ENCODE measurements at regions not wholly inside any gene's neighbourhood (a gene's known extent, or its start where the extent isn't known, plus 50 kb on each side); places are given as distances from the start of the nearest gene placed in this dataset.
A peak's percentile ranks its signal among the peaks of the same experiment; 100 is the strongest.

DNA sequence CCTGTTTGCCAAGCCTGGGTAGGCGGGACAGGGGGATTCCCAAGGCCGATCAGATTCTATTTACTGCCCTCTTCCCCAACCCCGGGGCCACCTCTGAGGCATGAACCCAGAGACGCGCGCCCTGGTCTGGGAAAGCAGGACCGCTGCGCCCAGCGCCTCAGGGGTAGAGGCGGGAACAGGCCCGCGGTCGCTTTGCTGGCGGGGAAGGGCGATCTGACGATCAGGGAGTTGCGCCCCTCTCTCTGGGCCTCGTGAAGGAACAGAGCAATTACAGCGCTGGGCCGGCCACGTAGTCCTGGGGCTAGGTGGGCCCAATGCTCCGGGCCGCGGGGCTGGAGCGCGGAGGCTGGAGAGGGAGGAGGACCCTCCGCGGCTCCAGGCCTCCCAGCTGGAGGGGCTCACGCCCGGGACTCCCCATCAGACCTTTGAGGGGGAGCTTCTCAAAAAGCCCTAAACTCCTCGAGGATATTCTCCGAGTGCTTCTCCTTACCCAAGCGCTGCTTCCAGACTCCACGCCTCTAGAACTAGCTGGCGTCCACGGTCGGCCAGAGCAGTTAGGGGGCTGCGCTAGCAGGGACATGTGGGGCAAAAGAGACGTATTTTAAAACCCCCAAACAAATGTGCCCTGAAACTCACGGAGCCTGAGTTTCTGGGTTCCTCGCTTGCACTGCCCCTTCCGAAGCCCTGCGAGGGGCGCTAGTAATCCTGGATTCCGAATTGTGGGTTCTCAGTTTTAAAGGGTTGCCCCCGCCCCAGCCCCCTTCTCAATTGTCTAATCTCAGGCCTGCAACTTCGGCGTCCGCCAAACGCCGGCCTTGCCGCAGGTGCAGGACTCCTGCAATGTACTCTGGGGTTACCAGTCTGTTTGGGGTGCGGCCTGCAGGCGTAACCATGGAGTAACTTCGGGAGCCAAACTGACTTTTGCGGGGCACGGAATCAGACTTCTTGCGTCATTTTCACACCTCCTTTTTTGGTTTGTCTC lies 57.6 kb downstream of the TMEM174 start:
- no peak for DNase-seq (ENCODE audit: low spot score)
- Histone ChIP-seq H3K27me3 (peaks cover 87% of the 10 kb centered on the region), H3K4me2 (peak overlapping the region; percentile 34)

DNA sequence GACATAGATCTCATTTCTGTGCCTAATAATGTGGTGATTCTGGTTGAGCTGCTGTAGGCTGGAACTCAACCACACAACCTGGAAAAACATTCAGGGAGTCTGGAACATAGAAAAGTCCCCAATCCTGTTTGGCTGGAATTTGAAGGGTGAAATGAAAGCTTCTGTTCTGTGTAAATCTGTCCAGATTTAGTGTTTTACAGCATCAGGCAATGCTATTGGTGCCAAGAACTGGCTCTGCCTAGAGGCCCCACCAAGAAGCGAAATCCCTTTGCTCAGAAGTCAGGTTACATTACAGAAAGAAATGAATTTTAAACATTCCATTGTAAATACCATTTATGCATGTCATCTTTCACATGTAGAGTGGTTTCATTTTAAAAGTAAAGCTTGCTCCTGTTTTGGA lies 56.3 kb downstream of the TMEM174 start:
- Histone ChIP-seq H4K20me1 (ENCODE audit: insufficient read depth, poor library complexity, severe bottlenecking) (no peaks in the 10 kb centered on the region), H3K27ac (no peak overlapping the region), H2AFZ (no peak overlapping the region), H3K4me2 (no peak overlapping the region), H3K36me3 (replicated peaks; ENCODE audit: insufficient read depth, low read depth) (no peaks in the 10 kb centered on the region), H3K9me2 (replicated peaks; ENCODE audit: insufficient read depth) (no peaks in the 10 kb centered on the region), H3K9me3 (ENCODE audit: low read depth) (no peaks in the 10 kb centered on the region), H3K27me3 (peaks cover 89% of the 10 kb centered on the region), H3K79me2 (no peaks in the 10 kb centered on the region), H3K4me3 (no peak overlapping the region), H3K4me1 (ENCODE audit: insufficient read depth) (peaks cover 13% of the 10 kb centered on the region)
- WGBS (ENCODE audit: low lambda C conversion rate, missing lambda C conversion rate), result 87% methylated on average over 1 of the region's 1 CpG
- DNase-seq (ENCODE audit: low spot score), result no peak
- TF ChIP-seq EZH2 (IDR thresholded peaks at IDR 0.05; ENCODE audit: borderline replicate concordance), result peak; percentile 5
- TF ChIP-seq, protein P1, sequence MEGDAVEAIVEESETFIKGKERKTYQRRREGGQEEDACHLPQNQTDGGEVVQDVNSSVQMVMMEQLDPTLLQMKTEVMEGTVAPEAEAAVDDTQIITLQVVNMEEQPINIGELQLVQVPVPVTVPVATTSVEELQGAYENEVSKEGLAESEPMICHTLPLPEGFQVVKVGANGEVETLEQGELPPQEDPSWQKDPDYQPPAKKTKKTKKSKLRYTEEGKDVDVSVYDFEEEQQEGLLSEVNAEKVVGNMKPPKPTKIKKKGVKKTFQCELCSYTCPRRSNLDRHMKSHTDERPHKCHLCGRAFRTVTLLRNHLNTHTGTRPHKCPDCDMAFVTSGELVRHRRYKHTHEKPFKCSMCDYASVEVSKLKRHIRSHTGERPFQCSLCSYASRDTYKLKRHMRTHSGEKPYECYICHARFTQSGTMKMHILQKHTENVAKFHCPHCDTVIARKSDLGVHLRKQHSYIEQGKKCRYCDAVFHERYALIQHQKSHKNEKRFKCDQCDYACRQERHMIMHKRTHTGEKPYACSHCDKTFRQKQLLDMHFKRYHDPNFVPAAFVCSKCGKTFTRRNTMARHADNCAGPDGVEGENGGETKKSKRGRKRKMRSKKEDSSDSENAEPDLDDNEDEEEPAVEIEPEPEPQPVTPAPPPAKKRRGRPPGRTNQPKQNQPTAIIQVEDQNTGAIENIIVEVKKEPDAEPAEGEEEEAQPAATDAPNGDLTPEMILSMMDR (IDR thresholded peaks at IDR 0.05; ENCODE audit: poor library complexity), result no peak
- no peak for TF ChIP-seq EZH2phosphoT487 (IDR thresholded peaks at IDR 0.05; ENCODE audit: low read depth, severe bottlenecking, unreplicated experiment)

More for the DNA sequence above, 57.6 kb downstream of the TMEM174 start:
- 29% methylated on average over 56 of the region's 58 CpGs for WGBS (ENCODE audit: low lambda C conversion rate, missing lambda C conversion rate)
- no peaks in the 10 kb centered on the region for H3K9me3 ChIP-seq (ENCODE audit: low read depth)
- H3K79me2 ChIP-seq, result no peaks in the 10 kb centered on the region
- H3K4me3 ChIP-seq, result no peak overlapping the region
- no peaks in the 10 kb centered on the region for H3K36me3 ChIP-seq (replicated peaks; ENCODE audit: insufficient read depth, low read depth)
- no peaks in the 10 kb centered on the region for H3K9me2 ChIP-seq (replicated peaks; ENCODE audit: insufficient read depth)
- TF ChIP-seq, protein P1 (IDR thresholded peaks at IDR 0.05; ENCODE audit: poor library complexity), result no peak
- no peak for TF ChIP-seq EZH2phosphoT487 (IDR thresholded peaks at IDR 0.05; ENCODE audit: low read depth, severe bottlenecking, unreplicated experiment)
- TF ChIP-seq EZH2 (IDR thresholded peaks at IDR 0.05; ENCODE audit: borderline replicate concordance), result no peak
- H3K27ac ChIP-seq, result no peak overlapping the region
- peaks cover 13% of the 10 kb centered on the region for H3K4me1 ChIP-seq (ENCODE audit: insufficient read depth)
- no peak overlapping the region for H2AFZ ChIP-seq
- H4K20me1 ChIP-seq (ENCODE audit: insufficient read depth, poor library complexity, severe bottlenecking), result no peaks in the 10 kb centered on the region

- TF ChIP-seq EZH2 (IDR thresholded peaks at IDR 0.05; ENCODE audit: borderline replicate concordance) (no peak), EZH2phosphoT487 (IDR thresholded peaks at IDR 0.05; ENCODE audit: low read depth, severe bottlenecking, unreplicated experiment) (no peak)
- TF ChIP-seq, protein P1 (IDR thresholded peaks at IDR 0.05; ENCODE audit: poor library complexity), result no peak
- no peak for DNase-seq (ENCODE audit: low spot score)
- H4K20me1 ChIP-seq (ENCODE audit: insufficient read depth, poor library complexity, severe bottlenecking), result no peaks in the 10 kb centered on the region
- no peak overlapping the region for H3K4me3 ChIP-seq
- no peaks in the 10 kb centered on the region for H3K9me3 ChIP-seq (ENCODE audit: low read depth)
- H3K27me3 ChIP-seq, result peaks cover 77% of the 10 kb centered on the region
- no peak overlapping the region for H2AFZ ChIP-seq
- H3K4me2 ChIP-seq, result no peak overlapping the region
- H3K36me3 ChIP-seq (replicated peaks; ENCODE audit: insufficient read depth, low read depth), result no peaks in the 10 kb centered on the region
- H3K27ac ChIP-seq, result no peak overlapping the region
- no peaks in the 10 kb centered on the region for H3K79me2 ChIP-seq
- 83% methylated on average over 7 of the region's 7 CpGs for WGBS (ENCODE audit: low lambda C conversion rate, missing lambda C conversion rate)
- H3K4me1 ChIP-seq (ENCODE audit: insufficient read depth), result peaks cover 4% of the 10 kb centered on the region
- no peaks in the 10 kb centered on the region for H3K9me2 ChIP-seq (replicated peaks; ENCODE audit: insufficient read depth)
These were observed 55.1 kb downstream of the TMEM174 start for GRCh38 chr5:73228052-73228451.
